Naive thymus-derived CD4-positive, alpha-beta T cell (primary cell): ENCODE measurements at regions not wholly inside any gene's neighbourhood (a gene's known extent, or its start where the extent isn't known, plus 50 kb on each side); places are given as distances from the start of the nearest gene placed in this dataset.

Source experiments
- ATAC-seq: fragments of 150-1000 bp; cut with Tn5 transposase; 2 replicates; pipeline ENCODE4 v1.10.0; 2021; ENCODE audit warnings: mild to moderate bottlenecking, moderate library complexity
- CTCF ChIA-PET: fragments of 350-600 bp; sonication (Branson Sonifier 250); formaldehyde crosslinking; loops from one replicate; lab custom pipeline; 2021; ENCODE audit warnings: antibody characterized with exemption; lab: Charles Lee
- POLR2A ChIA-PET: fragments of 350-600 bp; sonication (Branson Sonifier 250); formaldehyde crosslinking; loops from one replicate; lab custom pipeline; 2021; ENCODE audit warnings: antibody characterized with exemption, inconsistent platforms; lab: Charles Lee
- DNase-seq, 9 donors: peaks; one replicate each; pipeline versions ENCODE4 v3.0.0 to v3.0.0-alpha.2; 2020 to 2022; ENCODE audit warnings: mixed read lengths in 1 of 9
- H3K27ac ChIP-seq: one replicate; pipeline ENCODE4 v1.7.0; 2013; ENCODE audit warnings: mild to moderate bottlenecking, low read depth, low read length, moderate library complexity
- H3K27me3 ChIP-seq, 2 donors: one replicate each; pipeline ENCODE4 v1.7.0; 2013; ENCODE audit warnings: low read length in 2 of 2, mild to moderate bottlenecking in 2 of 2, moderate library complexity in 2 of 2; ENCODE audit not compliant: control insufficient read depth in 2 of 2, insufficient read depth in 2 of 2
- H3K36me3 ChIP-seq, 3 experiments: 1 replicate in 2 of 3; 2 replicates in 1 of 3; pipeline ENCODE4 v1.7.0; 2013; ENCODE audit warnings: low read length in 3 of 3, mild to moderate bottlenecking in 3 of 3, moderate library complexity in 1 of 3; ENCODE audit not compliant: insufficient read depth in 3 of 3, control insufficient read depth in 2 of 3
- H3K4me1 ChIP-seq, 2 donors: one replicate each; pipeline ENCODE4 v1.7.0; 2013; ENCODE audit warnings: low read length in 2 of 2, mild to moderate bottlenecking in 2 of 2, moderate library complexity in 1 of 2; ENCODE audit not compliant: control insufficient read depth in 2 of 2, insufficient read depth in 2 of 2
- H3K4me3 ChIP-seq: 2 replicates; pipeline ENCODE4 v1.7.0; 2013; ENCODE audit warnings: mild to moderate bottlenecking, low read length
- H3K9me3 ChIP-seq, 3 experiments: 1 replicate in 2 of 3; 2 replicates in 1 of 3; pipeline ENCODE4 v1.7.0; 2013; ENCODE audit warnings: low read length in 3 of 3; ENCODE audit not compliant: control insufficient read depth in 2 of 3
- H3K27ac Mint-ChIP-seq, 9 donors: one replicate each; pipeline ENCODE4 v1.8.0; 2020 to 2022; ENCODE audit warnings: mixed read lengths in 9 of 9, mild to moderate bottlenecking in 8 of 9, moderate library complexity in 5 of 9, inconsistent platforms in 2 of 9
- H3K27me3 Mint-ChIP-seq, 5 donors: one replicate each; pipeline ENCODE4 v1.8.0; 2021 to 2022; ENCODE audit warnings: mixed read lengths in 5 of 5, mild to moderate bottlenecking in 1 of 5
- H3K36me3 Mint-ChIP-seq, 5 donors: one replicate each; pipeline ENCODE4 v1.8.0; 2020 to 2022; ENCODE audit warnings: mixed read lengths in 5 of 5, mild to moderate bottlenecking in 3 of 5, inconsistent platforms in 1 of 5
- H3K4me1 Mint-ChIP-seq, 7 donors: one replicate each; pipeline ENCODE4 v1.8.0; 2020 to 2022; ENCODE audit warnings: mixed read lengths in 7 of 7, mild to moderate bottlenecking in 3 of 7, inconsistent platforms in 1 of 7
- H3K4me3 Mint-ChIP-seq, 10 donors: one replicate each; pipeline ENCODE4 v1.8.0; 2020 to 2022; ENCODE audit warnings: mild to moderate bottlenecking in 10 of 10, mixed read lengths in 10 of 10, moderate library complexity in 6 of 10, inconsistent platforms in 2 of 10
- H3K9me3 Mint-ChIP-seq, 11 donors: one replicate each; pipeline ENCODE4 v1.8.0; 2020 to 2022; ENCODE audit warnings: mixed read lengths in 11 of 11, mild to moderate bottlenecking in 4 of 11, inconsistent platforms in 1 of 11, moderate library complexity in 1 of 11
- intact Hi-C, 2 donors: fragments of 100-400 bp; cut with micrococcal nuclease; formaldehyde crosslinking; loops; one replicate each; pipeline ENCODE4 v1.15.1; 2023

- ATAC-seq (no peak), DNase-seq (no peak)
- H3K4me3 ChIP-seq: no peak overlapping the region
- intact Hi-C loops: no loop called here
- Mint-ChIP-seq H3K36me3 (peaks cover 0 to 3% (median 0%) of the 10 kb centered on the region in 5 donors), H3K4me1 (no peaks in the 10 kb centered on the region), H3K27me3 (peaks cover 0 to under 1% (median 0%) of the 10 kb centered on the region in 5 donors), H3K9me3 (peaks cover 0 to 7% (median 1%) of the 10 kb centered on the region in 11 donors), H3K4me3 (no peak overlapping the region), H3K27ac (peak overlapping the region in 1 of 9 donors; percentile 38)
- H3K36me3 ChIP-seq: no peaks in the 10 kb centered on the region
- H3K4me1 ChIP-seq: no peaks in the 10 kb centered on the region
- POLR2A ChIA-PET: no interaction called here
- CTCF ChIA-PET: no interaction called here
- no peaks in the 10 kb centered on the region for H3K27me3 ChIP-seq
- H3K9me3 ChIP-seq: no peaks in the 10 kb centered on the region
- no peak overlapping the region for H3K27ac ChIP-seq
Observed at GRCh38 chr4:182163180-182163579, 80.0 kb upstream of the TENM3 start.

DNA sequence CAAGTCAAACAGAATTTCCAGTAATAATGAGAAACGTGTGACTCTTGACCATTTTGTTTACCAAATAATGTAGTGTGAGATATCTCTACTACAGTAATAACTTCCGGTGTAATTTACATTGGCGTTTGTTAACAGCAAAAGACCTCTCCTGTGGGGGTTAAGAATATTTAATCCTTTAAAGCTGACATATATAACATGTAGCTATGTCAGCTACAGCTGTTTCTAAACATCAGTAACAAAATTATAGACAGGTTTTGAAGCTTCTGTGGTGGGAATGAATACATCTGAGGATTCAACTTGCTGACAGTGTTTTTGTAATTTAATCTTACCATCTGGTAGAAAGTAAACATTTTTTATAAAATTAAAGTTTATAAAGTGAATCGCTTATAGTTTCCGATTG is 73.6 kb upstream of the TENM3 start:
- DNase-seq (no peak), ATAC-seq (no peak)
- no peaks in the 10 kb centered on the region for H3K36me3 ChIP-seq
- peaks cover 0 to 3% (median 0%) of the 10 kb centered on the region in 5 donors for H3K27me3 Mint-ChIP-seq
- no peak overlapping the region for H3K27ac ChIP-seq
- H3K4me1 ChIP-seq: no peaks in the 10 kb centered on the region
- CTCF ChIA-PET: no interaction called here
- intact Hi-C loops: no loop called here
- H3K4me3 ChIP-seq: no peak overlapping the region
- H3K27ac Mint-ChIP-seq: no peak overlapping the region
- no peaks in the 10 kb centered on the region for H3K27me3 ChIP-seq
- H3K9me3 ChIP-seq: no peaks in the 10 kb centered on the region
- H3K4me1 Mint-ChIP-seq: no peaks in the 10 kb centered on the region
- H3K4me3 Mint-ChIP-seq: no peak overlapping the region
- peaks cover 0 to 3% (median 0%) of the 10 kb centered on the region in 5 donors for H3K36me3 Mint-ChIP-seq
- H3K9me3 Mint-ChIP-seq: peaks cover 0 to 2% (median 0%) of the 10 kb centered on the region in 11 donors
- POLR2A ChIA-PET: no interaction called here

GRCh38 chr4:182169987-182170386 is 73.2 kb upstream of the TENM3 start:
- Histone ChIP-seq H3K27ac (no peak overlapping the region), H3K27me3 (no peaks in the 10 kb centered on the region), H3K9me3 (no peaks in the 10 kb centered on the region), H3K4me3 (no peak overlapping the region), H3K4me1 (no peaks in the 10 kb centered on the region), H3K36me3 (no peaks in the 10 kb centered on the region)
- POLR2A ChIA-PET: no interaction called here
- H3K4me3 Mint-ChIP-seq: no peak overlapping the region
- CTCF ChIA-PET: no interaction called here
- intact Hi-C loops: no loop called here
- peaks cover 0 to 2% (median 0%) of the 10 kb centered on the region in 11 donors for H3K9me3 Mint-ChIP-seq
- peaks cover 0 to under 1% (median 0%) of the 10 kb centered on the region in 5 donors for H3K36me3 Mint-ChIP-seq
- no peak overlapping the region for H3K27ac Mint-ChIP-seq
- no peak for ATAC-seq
- H3K4me1 Mint-ChIP-seq: no peaks in the 10 kb centered on the region
- H3K27me3 Mint-ChIP-seq: peaks cover 0 to 3% (median 0%) of the 10 kb centered on the region in 5 donors
- DNase-seq: no peak

DNA sequence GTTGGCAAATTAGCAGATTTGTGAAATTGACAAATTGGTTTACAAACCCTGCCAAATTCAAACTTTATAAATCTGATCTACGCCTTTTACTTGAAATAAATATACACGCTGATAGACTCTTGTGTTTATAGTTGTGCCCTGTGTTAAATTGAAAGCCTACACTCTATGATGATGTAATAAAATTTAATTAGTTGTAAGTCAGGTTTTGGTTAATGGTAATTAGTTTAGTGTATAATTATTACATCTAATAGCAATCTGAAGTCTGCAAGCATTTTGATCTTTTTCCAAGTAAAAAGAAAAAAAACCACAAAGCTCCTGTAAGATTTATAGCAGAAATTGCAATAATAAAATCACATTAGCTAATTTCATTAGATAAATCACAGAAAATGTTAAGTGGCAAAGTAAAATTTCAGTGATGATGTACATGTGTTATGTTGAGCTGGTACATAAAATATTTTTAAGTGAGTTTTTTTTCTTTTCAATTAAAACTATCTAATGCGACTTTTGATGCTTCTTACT is 72.7 kb upstream of the TENM3 start:
- Mint-ChIP-seq H3K27me3 (peaks cover 0 to 3% (median 0%) of the 10 kb centered on the region in 5 donors), H3K36me3 (no peaks in the 10 kb centered on the region), H3K9me3 (peaks cover 0 to 2% (median 0%) of the 10 kb centered on the region in 11 donors), H3K4me3 (no peak overlapping the region), H3K4me1 (no peaks in the 10 kb centered on the region), H3K27ac (no peak overlapping the region)
- H3K9me3 ChIP-seq: no peaks in the 10 kb centered on the region
- ChIA-PET CTCF (no interaction called here), POLR2A (no interaction called here)
- no peaks in the 10 kb centered on the region for H3K36me3 ChIP-seq
- DNase-seq (no peak), ATAC-seq (no peak)
- no peaks in the 10 kb centered on the region for H3K4me1 ChIP-seq
- H3K27ac ChIP-seq: no peak overlapping the region
- no peaks in the 10 kb centered on the region for H3K27me3 ChIP-seq
- no peak overlapping the region for H3K4me3 ChIP-seq
- intact Hi-C loops: no loop called here

DNA sequence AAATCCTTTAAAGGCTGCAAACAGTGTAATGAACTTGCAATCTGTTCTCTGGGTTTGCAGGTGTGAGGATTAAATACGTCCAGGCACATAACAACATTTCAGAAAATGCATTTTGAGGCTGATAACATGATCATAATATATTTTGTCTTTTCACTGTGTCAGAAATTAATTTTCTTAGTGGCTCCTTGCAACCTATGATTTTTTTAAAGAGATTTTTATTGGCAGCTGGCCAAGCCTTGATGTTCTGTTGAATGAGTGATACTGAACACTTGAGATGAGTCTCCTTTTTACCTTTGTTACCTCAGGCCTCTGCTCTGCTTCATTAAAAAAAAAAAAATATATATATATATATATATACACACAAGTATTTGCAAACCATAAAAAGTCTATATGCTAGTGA is 68.2 kb upstream of the TENM3 start:
- intact Hi-C loops: no loop called here
- H3K27ac Mint-ChIP-seq: no peak overlapping the region
- H3K4me1 Mint-ChIP-seq: no peaks in the 10 kb centered on the region
- Histone ChIP-seq H3K27ac (no peak overlapping the region), H3K4me3 (no peak overlapping the region), H3K4me1 (no peaks in the 10 kb centered on the region), H3K36me3 (no peaks in the 10 kb centered on the region), H3K9me3 (no peaks in the 10 kb centered on the region), H3K27me3 (no peaks in the 10 kb centered on the region)
- no peak for ATAC-seq
- no peak overlapping the region for H3K4me3 Mint-ChIP-seq
- no peak for DNase-seq
- POLR2A ChIA-PET: no interaction called here
- no peaks in the 10 kb centered on the region for H3K36me3 Mint-ChIP-seq
- peaks cover 0 to 1% (median 0%) of the 10 kb centered on the region in 11 donors for H3K9me3 Mint-ChIP-seq
- CTCF ChIA-PET: no interaction called here
- peaks cover 0 to 3% (median 0%) of the 10 kb centered on the region in 5 donors for H3K27me3 Mint-ChIP-seq

GRCh38 chr4:182175788-182176519 is 67.2 kb upstream of the TENM3 start:
- no peaks in the 10 kb centered on the region for H3K4me1 ChIP-seq
- intact Hi-C loops: no loop called here
- no peak overlapping the region for H3K27ac ChIP-seq
- POLR2A ChIA-PET: no interaction called here
- Mint-ChIP-seq H3K36me3 (no peaks in the 10 kb centered on the region), H3K27me3 (peaks cover 0 to 3% (median 0%) of the 10 kb centered on the region in 5 donors), H3K9me3 (peaks cover 0 to 1% (median 0%) of the 10 kb centered on the region in 11 donors), H3K4me1 (no peaks in the 10 kb centered on the region), H3K27ac (no peak overlapping the region), H3K4me3 (no peak overlapping the region)
- no peak overlapping the region for H3K4me3 ChIP-seq
- no peaks in the 10 kb centered on the region for H3K27me3 ChIP-seq
- no peak for ATAC-seq
- H3K9me3 ChIP-seq: no peaks in the 10 kb centered on the region
- DNase-seq: no peak
- CTCF ChIA-PET: no interaction called here
- no peaks in the 10 kb centered on the region for H3K36me3 ChIP-seq

DNA sequence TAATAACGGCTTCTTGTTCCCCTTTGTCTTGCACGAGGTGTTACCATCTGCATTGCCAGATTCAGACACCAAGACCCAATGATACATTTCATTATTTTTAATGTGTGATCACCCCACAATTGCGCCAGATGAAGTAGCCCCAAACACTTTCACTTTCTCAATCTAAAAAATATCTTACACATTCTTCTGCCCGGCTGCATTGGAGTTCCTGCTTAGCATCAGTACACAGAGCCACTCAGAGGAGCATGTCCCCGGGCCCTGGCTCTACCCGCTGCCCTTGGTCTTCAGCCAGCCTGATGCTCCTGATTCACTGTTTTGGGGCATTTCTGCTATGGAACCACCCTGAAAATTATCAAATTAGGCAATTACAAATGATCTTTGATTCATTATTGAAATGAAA is 66.0 kb upstream of the TENM3 start:
- POLR2A ChIA-PET: no interaction called here
- Mint-ChIP-seq H3K27me3 (peaks cover 0 to 3% (median 0%) of the 10 kb centered on the region in 5 donors), H3K4me1 (no peaks in the 10 kb centered on the region), H3K36me3 (no peaks in the 10 kb centered on the region), H3K27ac (no peak overlapping the region), H3K4me3 (no peak overlapping the region), H3K9me3 (peaks cover 0 to 1% (median 0%) of the 10 kb centered on the region in 11 donors)
- no peak overlapping the region for H3K4me3 ChIP-seq
- H3K9me3 ChIP-seq: no peaks in the 10 kb centered on the region
- DNase-seq (no peak), ATAC-seq (no peak)
- intact Hi-C loops: no loop called here
- CTCF ChIA-PET: no interaction called here
- H3K27ac ChIP-seq: no peak overlapping the region
- no peaks in the 10 kb centered on the region for H3K4me1 ChIP-seq
- H3K27me3 ChIP-seq: no peaks in the 10 kb centered on the region
- H3K36me3 ChIP-seq: no peaks in the 10 kb centered on the region
